GM12878 (cell line): ENCODE measurements at regions not wholly inside any gene's neighbourhood (a gene's known extent, or its start where the extent isn't known, plus 50 kb on each side); places are given as distances from the start of the nearest gene placed in this dataset.

Experiments
- ATAC-seq: fragments of 200-7000 bp; cut with Tn5 transposase; 3 replicates; pipeline ENCODE4 v1.9.1; 2020; ENCODE audit warnings: mild to moderate bottlenecking, moderate library complexity
- BruUV-seq: library from RNA; stranded (reverse); fragments of 400-500 nt; replicated peaks from 2 replicates; lab custom pipeline; 2021; lab: Mats Ljungman, UMichigan
- CTCF ChIA-PET: fragments of 300-600 bp; sonication (Branson Sonifier 250); formaldehyde crosslinking; extraction: SDS; loops from one replicate; lab custom pipeline; 2021; ENCODE audit warnings: inconsistent platforms; lab: Yijun Ruan, JAX
- POLR2A ChIA-PET: fragments of 350-600 bp; formaldehyde crosslinking; extraction: SDS; loops from one replicate; lab custom pipeline; 2021; ENCODE audit warnings: inconsistent platforms; lab: Charles Lee
- RAD21 ChIA-PET: fragments of 300-600 bp; sonication (Branson Sonifier 250); formaldehyde crosslinking; loops from one replicate; lab custom pipeline; 2023; ENCODE audit warnings: antibody characterized with exemption; ENCODE audit not compliant: unreplicated experiment; lab: Charles Lee
- SMC1A ChIA-PET: fragments of 300-600 bp; sonication (Branson Sonifier 250); formaldehyde crosslinking; loops from one replicate; lab custom pipeline; 2023; ENCODE audit not compliant: unreplicated experiment, uncharacterized antibody; lab: Charles Lee
- DNase-seq: peaks from one replicate; pipeline ENCODE4 v3.0.0-alpha.2; 2011; ENCODE audit warnings: low read depth, low spot score
- FAIRE-seq: peaks from 3 replicates; lab custom pipeline; 2011; peaks lifted over from hg19 to GRCh38; lab: Jason Lieb, UNC
- H2AFZ ChIP-seq: 2 replicates; pipeline ENCODE4 v1.6.0; 2011; ENCODE audit warnings: low read depth, low read length, control low read depth; ENCODE audit not compliant: control insufficient read depth
- H3K27ac ChIP-seq: 2 replicates; pipeline ENCODE4 v1.5.1; 2011; ENCODE audit warnings: control low read depth; ENCODE audit not compliant: control insufficient read depth, insufficient read depth
- H3K27me3 ChIP-seq, 2 experiments: replicated peaks in 1 of 2; 2 replicates each; pipeline versions ENCODE4 v1.6.0 to v1.6.1; 2011; ENCODE audit warnings: low read length in 1 of 2; ENCODE audit not compliant: control insufficient read depth in 2 of 2, insufficient read depth in 2 of 2
- H3K36me3 ChIP-seq, 2 experiments: 2 replicates each; pipeline ENCODE4 v1.5.1; 2011; ENCODE audit warnings: low read length in 1 of 2; ENCODE audit not compliant: control insufficient read depth in 2 of 2, insufficient read depth in 2 of 2
- H3K4me1 ChIP-seq: 2 replicates; pipeline ENCODE4 v1.6.1; 2011; ENCODE audit warnings: mild to moderate bottlenecking, low read length, moderate library complexity, mixed read lengths; ENCODE audit not compliant: control insufficient read depth, insufficient read depth
- H3K4me2 ChIP-seq: 2 replicates; pipeline ENCODE4 v1.6.0; 2011; ENCODE audit warnings: control low read depth; ENCODE audit not compliant: control insufficient read depth, insufficient read depth
- H3K4me3 ChIP-seq: fragments of 200-600 bp; sonication (generic); 2 replicates; pipeline ENCODE4 v1.5.1; 2016
- H3K79me2 ChIP-seq: 2 replicates; pipeline ENCODE4 v1.6.0; 2011; ENCODE audit warnings: low read length; ENCODE audit not compliant: control insufficient read depth, insufficient read depth
- H3K9ac ChIP-seq: 2 replicates; pipeline ENCODE4 v1.8.0; 2011; ENCODE audit warnings: low read length, control low read depth, mixed read lengths; ENCODE audit not compliant: control insufficient read depth, insufficient read depth
- H3K9me3 ChIP-seq: replicated peaks from 3 replicates; pipeline ENCODE4 v1.5.1; 2011; ENCODE audit warnings: mild to moderate bottlenecking, low read length; ENCODE audit not compliant: control insufficient read depth, insufficient read depth
- H4K20me1 ChIP-seq: 2 replicates; pipeline ENCODE4 v1.6.0; 2011; ENCODE audit not compliant: control insufficient read depth, insufficient read depth
- BMI1 ChIP-seq: fragments of 450-650 bp; IDR thresholded peaks from 2 replicates; pipeline ENCODE4 v1.6.1; 2016; ENCODE audit warnings: mild to moderate bottlenecking, moderate library complexity, borderline replicate concordance
- ETV6 ChIP-seq, 2 experiments: fragments of 450-650 bp in 1 of 2; IDR thresholded peaks in 1 of 2; conservative IDR thresholded peaks in 1 of 2; 2 replicates each; pipeline ENCODE4 v1.6.1; 2014; ENCODE audit warnings: antibody characterized with exemption in 1 of 2, borderline replicate concordance in 1 of 2, low read depth in 1 of 2, mild to moderate bottlenecking in 1 of 2, moderate library complexity in 1 of 2
- FOS ChIP-seq: IDR thresholded peaks from 3 replicates; pipeline ENCODE4 v1.6.1; 2011; ENCODE audit warnings: borderline replicate concordance; ENCODE audit not compliant: insufficient read length; ENCODE audit errors: extremely low read depth
- IKZF2 ChIP-seq, 2 experiments: fragments of 450-650 bp; IDR thresholded peaks; 2 replicates each; pipeline ENCODE4 v1.6.1; 2017; ENCODE audit warnings: mild to moderate bottlenecking in 2 of 2, moderate library complexity in 2 of 2
- IRF4 ChIP-seq: IDR thresholded peaks from 2 replicates; pipeline ENCODE4 v1.6.1; 2011; ENCODE audit warnings: low read depth, low read length
- MYC ChIP-seq: IDR thresholded peaks from 2 replicates; pipeline ENCODE4 v1.6.1; 2011; ENCODE audit warnings: mild to moderate bottlenecking, low read length, moderate library complexity, inconsistent platforms; ENCODE audit not compliant: insufficient read depth, insufficient replicate concordance, insufficient read length, severe bottlenecking
- NFYA ChIP-seq: IDR thresholded peaks from 2 replicates; pipeline ENCODE4 v1.6.1; 2011; ENCODE audit warnings: low read depth, mild to moderate bottlenecking, low read length, improper control_type of control experiment, borderline replicate concordance
- POU2F2 ChIP-seq: IDR thresholded peaks from 3 replicates; pipeline ENCODE4 v1.6.1; 2011; ENCODE audit warnings: low read depth, mild to moderate bottlenecking, low read length, borderline replicate concordance
- RFX5 ChIP-seq: IDR thresholded peaks from 2 replicates; pipeline ENCODE4 v1.6.1; 2011; ENCODE audit warnings: low read depth, low read length, improper control_type of control experiment
- SIX5 ChIP-seq: IDR thresholded peaks from 2 replicates; pipeline ENCODE4 v1.6.1; 2011; ENCODE audit warnings: mild to moderate bottlenecking, low read depth, low read length, moderate library complexity; ENCODE audit not compliant: severe bottlenecking
- TAF1 ChIP-seq: IDR thresholded peaks from 2 replicates; pipeline ENCODE4 v1.6.1; 2011; ENCODE audit warnings: mild to moderate bottlenecking, low read depth, low read length, borderline replicate concordance
- TBL1XR1 ChIP-seq: IDR thresholded peaks from 2 replicates; pipeline ENCODE4 v1.6.1; 2012; ENCODE audit warnings: low read depth, low read length, improper control_type of control experiment
- TCF3 ChIP-seq: IDR thresholded peaks from 2 replicates; pipeline ENCODE4 v1.6.1; 2012; ENCODE audit warnings: low read depth, mild to moderate bottlenecking, low read length, borderline replicate concordance; ENCODE audit not compliant: insufficient read depth
- WGBS: methylation state at CpG from one replicate; pipeline ENCODE4 v1.1.6; 2016; ENCODE audit warnings: low lambda C conversion rate; ENCODE audit not compliant: insufficient replicate concordance, insufficient coverage; ENCODE audit errors: missing lambda C conversion rate; 5-methylcytosine and 5-hydroxymethylcytosine counted together
- in situ Hi-C: fragments of 300-500 bp; cut with MboI; formaldehyde crosslinking; loops from 9 replicates; pipeline ENCODE4 v1.14.3; 2018; ENCODE audit warnings: mixed read lengths
- intact Hi-C: fragments of 100-400 bp; cut with micrococcal nuclease; formaldehyde crosslinking; loops from one replicate; pipeline ENCODE4 v1.14.2; 2022; ENCODE audit not compliant: unreplicated experiment
- TF ChIP-seq, protein P1 (sequence below): IDR thresholded peaks from 2 replicates; pipeline ENCODE4 v1.6.1; 2011; ENCODE audit warnings: low read depth, mild to moderate bottlenecking, low read length, moderate library complexity, borderline replicate concordance; ENCODE audit errors: extremely low read depth
- TF ChIP-seq, protein P2 (sequence below): fragments of 450-650 bp; IDR thresholded peaks from 2 replicates; pipeline ENCODE4 v1.6.1; 2016; ENCODE audit warnings: mild to moderate bottlenecking, moderate library complexity, borderline replicate concordance
- TF ChIP-seq, protein P3 (sequence below): IDR thresholded peaks from 2 replicates; pipeline ENCODE4 v1.6.1; 2011; ENCODE audit warnings: low read depth, low read length, improper control_type of control experiment, borderline replicate concordance
- TF ChIP-seq, protein P4 (sequence below): fragments of 450-650 bp; IDR thresholded peaks from 2 replicates; pipeline ENCODE4 v1.6.1; 2014; ENCODE audit warnings: mild to moderate bottlenecking

DNA sequence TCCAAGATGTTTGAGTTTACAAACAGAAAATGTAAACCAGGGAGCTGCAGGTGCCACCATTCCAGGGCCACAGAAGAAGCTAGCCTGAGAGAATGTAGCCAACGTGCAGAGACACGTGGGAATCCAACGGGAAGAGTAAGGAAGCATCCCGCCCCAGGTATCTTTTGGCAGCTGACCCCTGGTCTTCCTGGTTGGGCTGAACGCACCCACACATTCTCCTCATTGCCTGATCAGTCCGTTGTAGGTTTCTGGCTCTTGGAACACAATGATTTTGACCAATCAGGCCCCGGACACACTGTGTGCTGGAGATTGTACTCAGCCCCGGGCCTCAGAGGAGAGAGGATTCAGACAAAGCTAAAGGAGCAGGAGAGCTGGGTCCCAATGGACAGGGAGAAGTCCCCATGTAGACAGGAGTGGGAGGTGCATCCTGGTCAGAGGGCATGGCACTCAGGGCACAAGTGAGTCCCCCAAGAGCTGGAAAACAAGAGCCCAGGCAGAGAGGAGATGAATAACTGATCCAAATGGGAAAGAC, 102.3 kb downstream of the TPRA1 start (continued):
- TF ChIP-seq SIX5 (no peak), TAF1 (no peak), ETV6 (conservative IDR thresholded peaks at IDR 0.05 in 1 of 2, IDR thresholded peaks at IDR 0.05 in 1 of 2; ENCODE audit: borderline replicate concordance in 1 of 2, low read depth in 1 of 2) (no peak)

DNA sequence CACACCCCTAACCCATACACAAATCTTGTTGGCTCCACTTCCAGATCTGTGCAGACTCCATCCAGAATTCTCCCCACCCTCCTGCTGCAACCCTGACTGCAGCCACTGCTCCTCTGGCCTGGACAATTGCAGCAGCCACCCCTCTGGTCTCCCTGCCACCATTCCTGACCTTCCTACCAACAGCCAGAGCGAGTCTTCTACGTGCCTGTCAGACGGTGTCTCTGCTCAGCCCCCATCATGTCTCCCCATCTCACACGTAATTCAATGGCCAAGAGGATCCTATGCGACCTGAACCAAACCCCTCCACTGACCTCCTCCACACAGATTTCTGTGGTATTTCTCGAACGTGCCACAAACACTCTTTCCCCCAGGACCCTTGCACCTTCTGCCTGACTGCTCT, 103.3 kb downstream of the TPRA1 start:
- Histone ChIP-seq H3K36me3 (no peaks in the 10 kb centered on the region), H3K27me3 (no peaks in the 10 kb centered on the region; a peak in 1 of 4 replicates), H3K9ac (no peak overlapping the region), H3K4me2 (no peak overlapping the region), H3K4me3 (no peak overlapping the region), H3K27ac (no peak overlapping the region), H4K20me1 (no peaks in the 10 kb centered on the region), H3K9me3 (no peaks in the 10 kb centered on the region), H2AFZ (no peak overlapping the region), H3K79me2 (no peaks in the 10 kb centered on the region), H3K4me1 (peaks cover 23% of the 10 kb centered on the region)
- intact Hi-C loops = no loop called here
- POLR2A ChIA-PET = no interaction called here
- in situ Hi-C loops = no loop called here
- SMC1A ChIA-PET = no interaction called here
- FAIRE-seq = no peak
- no peak for DNase-seq
- RAD21 ChIA-PET = no interaction called here
- WGBS = 0% methylated on average over 7 of the region's 7 CpGs
- ATAC-seq = no peak
- CTCF ChIA-PET = no interaction called here
- no TSS peak for BruUV-seq
- TF ChIP-seq, protein P1, sequence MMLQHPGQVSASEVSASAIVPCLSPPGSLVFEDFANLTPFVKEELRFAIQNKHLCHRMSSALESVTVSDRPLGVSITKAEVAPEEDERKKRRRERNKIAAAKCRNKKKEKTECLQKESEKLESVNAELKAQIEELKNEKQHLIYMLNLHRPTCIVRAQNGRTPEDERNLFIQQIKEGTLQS = no peak
- no peak for TF ChIP-seq RFX5
- TF ChIP-seq FOS = no peak
- no peak for TF ChIP-seq TBL1XR1
- TF ChIP-seq, protein P2, sequence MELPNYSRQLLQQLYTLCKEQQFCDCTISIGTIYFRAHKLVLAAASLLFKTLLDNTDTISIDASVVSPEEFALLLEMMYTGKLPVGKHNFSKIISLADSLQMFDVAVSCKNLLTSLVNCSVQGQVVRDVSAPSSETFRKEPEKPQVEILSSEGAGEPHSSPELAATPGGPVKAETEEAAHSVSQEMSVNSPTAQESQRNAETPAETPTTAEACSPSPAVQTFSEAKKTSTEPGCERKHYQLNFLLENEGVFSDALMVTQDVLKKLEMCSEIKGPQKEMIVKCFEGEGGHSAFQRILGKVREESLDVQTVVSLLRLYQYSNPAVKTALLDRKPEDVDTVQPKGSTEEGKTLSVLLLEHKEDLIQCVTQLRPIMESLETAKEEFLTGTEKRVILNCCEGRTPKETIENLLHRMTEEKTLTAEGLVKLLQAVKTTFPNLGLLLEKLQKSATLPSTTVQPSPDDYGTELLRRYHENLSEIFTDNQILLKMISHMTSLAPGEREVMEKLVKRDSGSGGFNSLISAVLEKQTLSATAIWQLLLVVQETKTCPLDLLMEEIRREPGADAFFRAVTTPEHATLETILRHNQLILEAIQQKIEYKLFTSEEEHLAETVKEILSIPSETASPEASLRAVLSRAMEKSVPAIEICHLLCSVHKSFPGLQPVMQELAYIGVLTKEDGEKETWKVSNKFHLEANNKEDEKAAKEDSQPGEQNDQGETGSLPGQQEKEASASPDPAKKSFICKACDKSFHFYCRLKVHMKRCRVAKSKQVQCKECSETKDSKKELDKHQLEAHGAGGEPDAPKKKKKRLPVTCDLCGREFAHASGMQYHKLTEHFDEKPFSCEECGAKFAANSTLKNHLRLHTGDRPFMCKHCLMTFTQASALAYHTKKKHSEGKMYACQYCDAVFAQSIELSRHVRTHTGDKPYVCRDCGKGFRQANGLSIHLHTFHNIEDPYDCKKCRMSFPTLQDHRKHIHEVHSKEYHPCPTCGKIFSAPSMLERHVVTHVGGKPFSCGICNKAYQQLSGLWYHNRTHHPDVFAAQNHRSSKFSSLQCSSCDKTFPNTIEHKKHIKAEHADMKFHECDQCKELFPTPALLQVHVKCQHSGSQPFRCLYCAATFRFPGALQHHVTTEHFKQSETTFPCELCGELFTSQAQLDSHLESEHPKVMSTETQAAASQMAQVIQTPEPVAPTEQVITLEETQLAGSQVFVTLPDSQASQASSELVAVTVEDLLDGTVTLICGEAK = no peak
- TF ChIP-seq, protein P3, sequence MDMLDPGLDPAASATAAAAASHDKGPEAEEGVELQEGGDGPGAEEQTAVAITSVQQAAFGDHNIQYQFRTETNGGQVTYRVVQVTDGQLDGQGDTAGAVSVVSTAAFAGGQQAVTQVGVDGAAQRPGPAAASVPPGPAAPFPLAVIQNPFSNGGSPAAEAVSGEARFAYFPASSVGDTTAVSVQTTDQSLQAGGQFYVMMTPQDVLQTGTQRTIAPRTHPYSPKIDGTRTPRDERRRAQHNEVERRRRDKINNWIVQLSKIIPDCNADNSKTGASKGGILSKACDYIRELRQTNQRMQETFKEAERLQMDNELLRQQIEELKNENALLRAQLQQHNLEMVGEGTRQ = no peak
- no peak for TF ChIP-seq BMI1
- no peak for TF ChIP-seq NFYA
- no peak for TF ChIP-seq MYC
- TF ChIP-seq IKZF2 (IDR thresholded peaks at IDR 0.05) = no peak
- no peak for TF ChIP-seq POU2F2
- TF ChIP-seq, protein P4, sequence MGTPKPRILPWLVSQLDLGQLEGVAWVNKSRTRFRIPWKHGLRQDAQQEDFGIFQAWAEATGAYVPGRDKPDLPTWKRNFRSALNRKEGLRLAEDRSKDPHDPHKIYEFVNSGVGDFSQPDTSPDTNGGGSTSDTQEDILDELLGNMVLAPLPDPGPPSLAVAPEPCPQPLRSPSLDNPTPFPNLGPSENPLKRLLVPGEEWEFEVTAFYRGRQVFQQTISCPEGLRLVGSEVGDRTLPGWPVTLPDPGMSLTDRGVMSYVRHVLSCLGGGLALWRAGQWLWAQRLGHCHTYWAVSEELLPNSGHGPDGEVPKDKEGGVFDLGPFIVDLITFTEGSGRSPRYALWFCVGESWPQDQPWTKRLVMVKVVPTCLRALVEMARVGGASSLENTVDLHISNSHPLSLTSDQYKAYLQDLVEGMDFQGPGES = no peak
- TF ChIP-seq TCF3 = no peak
- TF ChIP-seq IRF4 = no peak
